Stimulated activated CD4-positive, alpha-beta T cell treated with anti-CD3 and anti-CD28 coated beads, Interleukin-1b, Interleukin-23, amount 100 ng/mL, for 24 hours (primary cell): ENCODE measurements at regions not wholly inside any gene's neighbourhood (a gene's known extent, or its start where the extent isn't known, plus 50 kb on each side); places are given as distances from the start of the nearest gene placed in this dataset.

Source experiments
- DNase-seq, 4 experiments: peaks; one replicate each; pipeline ENCODE4 v3.0.0-alpha.2; 2020; ENCODE audit warnings: low read depth in 4 of 4, low spot score in 1 of 4

DNA sequence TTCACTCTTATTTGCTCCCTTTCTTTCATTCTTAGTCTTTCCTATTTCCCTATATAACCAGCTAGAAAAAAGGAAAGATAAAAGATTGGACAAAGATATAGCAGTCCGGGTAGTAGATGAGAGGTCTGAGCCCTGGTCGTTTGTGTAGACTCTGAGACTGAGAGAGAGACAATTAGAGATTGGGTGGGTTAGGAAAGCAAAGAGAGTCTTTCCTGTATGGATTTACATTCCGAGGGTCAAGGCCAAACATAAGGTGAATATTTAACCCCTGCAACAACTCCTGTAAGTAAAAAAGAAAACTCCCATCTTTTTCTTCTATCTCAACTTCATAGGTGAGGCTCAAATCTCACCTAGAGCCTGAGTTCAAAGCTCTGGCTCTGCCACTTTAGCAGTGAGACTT, 218.0 kb upstream of the FGGY start:
- DNase-seq = no peak

DNA sequence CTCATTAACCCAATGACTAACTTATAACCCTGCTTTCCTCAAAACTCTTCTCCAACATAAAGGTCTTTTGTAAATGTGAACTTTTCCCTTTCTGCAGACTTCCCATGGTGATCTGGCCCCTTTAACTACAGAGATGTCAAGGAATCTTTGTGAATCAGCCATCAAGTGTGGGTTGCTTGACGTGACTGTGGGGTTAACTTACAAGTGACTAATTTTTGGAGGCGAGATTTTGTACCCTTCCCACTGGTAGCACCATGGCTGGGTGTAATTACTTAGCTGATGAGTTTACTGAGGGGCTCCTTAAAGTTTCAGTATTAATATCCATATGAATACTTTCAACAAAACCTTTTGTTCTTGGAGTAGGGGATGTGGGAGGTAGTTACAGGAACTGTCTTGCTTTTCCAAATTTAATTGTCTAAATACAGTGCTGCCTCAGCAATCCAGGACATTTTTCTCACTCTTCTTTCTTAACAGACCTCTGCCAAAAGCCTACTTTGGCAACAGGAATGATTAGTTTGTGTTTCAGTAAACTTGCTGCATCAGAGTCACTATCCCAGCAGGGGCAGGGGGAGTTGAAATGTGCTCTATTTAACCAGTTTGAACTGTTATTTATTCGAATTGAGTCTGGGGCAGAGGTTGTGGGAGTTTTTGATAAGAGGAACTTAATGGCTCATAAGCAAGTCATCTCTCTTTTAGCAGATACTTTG, 217.3 kb upstream of the FGGY start:
- DNase-seq = no peak

DNA sequence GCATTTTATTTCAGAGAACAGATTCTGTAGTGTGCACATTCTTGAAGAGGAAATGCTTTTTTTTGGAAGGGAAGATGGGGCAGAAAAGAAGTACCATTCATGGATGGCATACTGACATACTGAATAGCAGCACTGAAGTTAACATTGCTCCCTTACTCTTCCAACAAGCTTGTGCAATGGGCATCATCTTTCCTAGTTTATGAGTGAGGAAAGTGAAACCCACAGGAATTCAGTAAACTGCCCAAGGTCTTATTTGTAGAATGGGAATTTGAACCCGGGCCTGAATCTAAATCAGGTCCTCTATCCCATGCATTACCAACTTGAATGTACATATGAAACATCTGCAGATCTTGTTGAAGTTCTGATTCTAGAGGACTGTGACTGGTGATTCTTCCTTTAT, 215.7 kb upstream of the FGGY start:
- no peak for DNase-seq

DNA sequence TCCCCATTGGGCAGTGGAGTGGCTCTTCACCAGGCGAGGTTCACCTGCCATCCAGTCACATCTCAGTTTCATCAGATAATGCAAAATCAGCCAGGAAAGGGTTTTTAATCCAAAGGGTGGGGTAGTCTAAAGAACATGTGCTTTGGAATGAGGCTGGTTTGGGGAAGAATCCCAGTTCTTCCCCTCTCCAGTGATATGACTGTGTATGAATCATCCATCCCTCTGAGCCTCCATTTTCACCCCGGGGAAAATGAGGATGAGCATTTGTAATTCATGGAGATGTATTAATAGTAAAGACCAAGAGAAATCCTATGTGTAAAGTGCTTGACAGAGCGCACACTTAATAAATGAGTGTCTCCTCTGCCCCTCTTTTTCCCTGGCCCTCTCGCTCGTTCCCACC, 215.1 kb upstream of the FGGY start:
- DNase-seq = no peak

DNA sequence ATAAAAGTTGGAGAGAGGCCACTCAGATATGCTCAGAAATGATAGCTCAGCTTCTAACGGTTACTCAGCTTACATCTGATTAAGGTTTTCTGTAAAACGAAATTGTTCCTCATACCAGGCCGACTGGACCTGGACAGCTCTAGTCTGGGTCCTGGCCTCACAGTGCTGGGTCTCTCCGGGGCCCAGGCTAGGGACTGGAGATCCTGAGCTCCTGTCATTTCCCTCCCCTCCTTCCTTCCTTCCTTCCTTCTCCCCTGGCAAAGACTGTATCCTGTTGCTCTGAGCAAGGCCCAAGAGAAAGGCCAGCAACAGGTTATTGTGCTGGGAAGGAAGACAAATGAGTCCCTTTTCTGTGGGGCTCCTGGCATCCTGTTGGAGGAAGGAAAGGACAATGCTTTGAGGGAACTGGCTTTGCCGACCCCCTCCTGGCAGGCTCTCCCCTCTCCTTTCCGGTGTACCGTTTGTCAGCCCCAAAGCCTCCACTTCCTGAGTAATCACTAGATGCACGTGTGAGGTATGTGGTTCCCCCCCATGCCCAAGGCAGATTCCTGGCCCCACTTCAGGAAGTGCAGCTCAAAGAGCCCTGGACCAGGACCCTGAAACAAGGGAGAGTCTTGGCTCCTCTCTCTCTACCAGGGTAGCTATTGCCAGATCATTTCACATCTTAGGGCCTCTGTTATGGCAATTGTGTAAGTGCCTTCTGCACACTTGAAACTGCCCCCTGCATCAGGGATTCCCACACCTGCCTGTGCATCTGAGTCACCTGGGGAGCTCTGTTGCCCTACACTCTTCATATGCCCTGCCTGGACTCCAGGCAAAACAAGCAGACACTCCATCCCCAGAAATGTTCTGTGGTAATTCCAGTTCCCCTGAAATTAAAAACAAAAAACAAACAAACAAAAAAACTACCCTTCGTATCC, 212.7 kb upstream of the FGGY start:
- no peak for DNase-seq

DNA sequence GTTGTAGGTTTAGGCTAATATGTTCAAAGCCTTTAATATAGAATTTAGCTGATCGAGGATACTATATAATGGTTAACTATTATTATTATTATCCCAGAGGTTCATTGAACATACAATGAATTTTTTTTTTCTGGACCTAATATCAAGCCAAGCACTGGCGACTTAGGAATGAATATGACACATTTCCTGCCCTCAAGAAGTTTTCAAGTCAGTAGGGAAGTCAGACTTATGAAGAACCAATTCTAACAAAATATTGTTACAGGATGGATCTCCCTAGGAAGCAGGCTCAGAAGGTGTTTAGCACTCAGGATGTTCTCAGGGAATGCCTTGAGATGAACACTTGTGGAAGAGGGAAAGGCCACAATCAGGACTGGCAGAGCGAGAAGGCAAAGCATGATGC, 211.8 kb upstream of the FGGY start:
- no peak for DNase-seq

DNA sequence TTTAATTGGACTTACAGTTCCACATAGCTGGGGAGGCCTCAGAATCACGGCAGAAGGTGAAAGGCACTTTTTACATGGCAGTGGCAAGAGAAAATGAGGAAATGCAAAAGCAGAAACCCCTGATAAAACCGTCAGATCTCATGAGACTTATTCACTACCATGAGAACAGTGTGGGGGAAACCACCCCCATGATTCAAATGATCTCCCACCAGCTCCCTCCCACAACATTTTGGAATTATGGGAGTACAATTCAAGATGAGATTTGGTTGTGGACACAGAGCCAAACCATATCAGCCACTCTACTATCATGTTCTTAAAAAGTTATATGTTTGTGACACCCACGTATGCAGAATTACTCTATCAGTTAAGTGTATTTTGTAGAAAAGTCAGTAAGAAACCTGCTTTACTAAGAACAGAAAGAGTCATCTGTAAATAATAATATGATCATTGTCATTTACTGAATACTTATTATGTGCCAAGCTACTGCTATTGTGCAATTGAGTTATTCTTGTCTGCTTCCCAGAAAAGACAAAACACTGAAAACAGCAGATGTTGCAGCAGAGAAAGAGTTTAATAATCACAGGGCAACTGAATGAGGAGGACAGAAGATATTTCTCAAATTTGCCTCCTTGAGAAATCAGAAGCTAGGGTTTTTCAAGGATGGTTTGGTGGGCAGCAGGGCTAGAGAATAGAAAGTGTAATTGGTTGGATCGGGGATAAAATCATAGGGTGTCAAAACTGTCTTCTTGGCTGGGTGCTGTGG, 207.7 kb upstream of the FGGY start:
- no peak for DNase-seq

DNA sequence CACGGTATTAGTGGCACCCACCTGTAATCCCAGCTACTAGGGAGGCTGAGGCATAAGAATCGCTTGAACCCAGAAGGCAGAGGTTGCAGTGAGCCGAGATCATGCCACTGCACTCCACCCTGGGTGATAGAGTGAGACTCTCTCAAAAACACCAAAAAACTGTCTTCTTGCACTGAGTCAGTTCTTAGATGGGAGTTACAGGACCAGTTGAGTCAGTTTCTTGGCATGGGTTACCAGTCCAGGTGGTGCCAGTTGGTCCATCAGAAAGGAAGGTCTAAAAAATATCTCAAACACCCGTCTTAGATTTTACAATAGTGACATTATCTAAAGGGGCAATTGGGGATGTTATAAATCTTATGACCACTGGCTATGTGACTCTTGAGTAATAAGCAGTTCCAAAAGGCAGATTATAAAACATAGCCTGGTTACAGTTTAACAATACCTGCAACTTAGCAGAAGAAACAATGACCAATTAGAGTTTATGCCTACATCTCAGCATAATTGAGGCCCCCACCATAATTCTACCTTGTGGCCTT, 206.9 kb upstream of the FGGY start:
- no peak for DNase-seq

DNA sequence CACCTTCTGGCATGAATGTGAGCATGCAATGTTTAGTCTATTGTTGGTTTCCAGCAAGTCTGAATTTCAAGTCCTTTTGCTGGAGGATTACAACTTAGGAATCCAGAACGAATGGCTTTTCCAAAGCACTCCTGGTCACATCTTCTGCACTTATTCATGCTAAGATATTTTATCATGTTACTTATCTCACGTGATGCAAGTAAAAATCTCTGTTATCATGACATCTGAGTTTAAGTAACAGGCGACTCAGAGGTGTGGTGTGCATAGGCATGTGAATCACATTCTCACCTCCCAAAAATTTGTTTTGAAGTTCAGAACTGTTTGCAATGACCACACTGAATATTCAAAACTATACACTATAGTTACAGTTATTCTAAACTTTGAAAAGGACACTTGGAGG, 204.8 kb upstream of the FGGY start:
- no peak for DNase-seq

DNA sequence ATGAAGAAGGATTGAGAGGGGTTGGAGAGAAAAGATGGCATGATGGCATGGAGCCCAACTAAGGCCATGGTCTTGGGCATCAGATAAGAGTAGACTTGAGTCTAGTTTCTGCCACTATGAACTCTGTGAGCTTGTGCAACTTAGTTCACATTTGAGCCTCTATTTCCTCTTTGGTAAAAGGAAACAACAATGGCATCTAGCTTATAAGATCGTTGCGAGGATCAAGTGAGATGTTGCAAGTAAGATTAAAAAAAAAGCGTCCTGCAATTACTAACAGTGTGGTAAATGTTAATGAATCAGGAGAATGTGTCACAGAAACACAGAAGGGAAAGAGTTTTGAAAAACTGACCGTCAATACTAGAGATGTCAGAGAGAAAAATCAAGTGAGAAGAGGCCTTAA, 202.9 kb upstream of the FGGY start:
- no peak for DNase-seq

DNA sequence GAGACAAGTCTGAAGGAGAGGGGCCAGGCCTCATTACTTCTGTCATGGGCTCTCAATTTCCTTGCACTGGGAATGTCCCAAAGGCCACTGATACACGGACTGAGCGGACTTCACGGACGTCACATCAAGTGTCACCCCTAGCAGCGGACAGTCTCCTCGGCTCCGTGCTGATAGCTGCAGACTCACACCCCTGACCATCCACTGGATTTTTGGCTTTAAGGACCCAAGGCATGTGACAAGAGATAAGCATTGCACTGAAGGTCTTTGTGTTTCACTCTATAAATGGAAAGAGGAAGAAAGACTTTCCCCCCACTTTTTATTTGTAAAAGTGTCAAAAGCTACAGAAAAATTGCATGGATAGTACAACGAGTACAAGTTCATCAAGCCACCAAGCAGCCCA, 200.4 kb upstream of the FGGY start:
- no peak for DNase-seq

DNA sequence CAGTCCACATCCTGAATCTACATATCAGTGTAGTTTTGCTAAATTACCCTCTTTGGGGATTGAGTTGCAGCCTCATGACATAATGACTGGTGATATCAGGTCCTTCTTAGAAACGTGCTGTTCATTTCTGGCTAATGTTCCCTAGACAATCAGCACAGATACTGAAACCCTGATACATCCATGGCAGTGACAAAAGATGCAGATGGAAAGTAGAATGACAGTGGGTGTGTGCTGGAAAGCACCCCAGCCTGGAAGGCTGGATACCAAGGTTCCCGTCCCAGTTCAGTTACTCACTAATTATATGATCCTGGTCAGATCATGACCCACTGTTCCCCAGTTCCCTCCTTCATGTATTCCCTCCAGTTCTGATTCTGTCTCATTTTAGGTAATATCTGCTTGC, 198.2 kb upstream of the FGGY start:
- DNase-seq = no peak

DNA sequence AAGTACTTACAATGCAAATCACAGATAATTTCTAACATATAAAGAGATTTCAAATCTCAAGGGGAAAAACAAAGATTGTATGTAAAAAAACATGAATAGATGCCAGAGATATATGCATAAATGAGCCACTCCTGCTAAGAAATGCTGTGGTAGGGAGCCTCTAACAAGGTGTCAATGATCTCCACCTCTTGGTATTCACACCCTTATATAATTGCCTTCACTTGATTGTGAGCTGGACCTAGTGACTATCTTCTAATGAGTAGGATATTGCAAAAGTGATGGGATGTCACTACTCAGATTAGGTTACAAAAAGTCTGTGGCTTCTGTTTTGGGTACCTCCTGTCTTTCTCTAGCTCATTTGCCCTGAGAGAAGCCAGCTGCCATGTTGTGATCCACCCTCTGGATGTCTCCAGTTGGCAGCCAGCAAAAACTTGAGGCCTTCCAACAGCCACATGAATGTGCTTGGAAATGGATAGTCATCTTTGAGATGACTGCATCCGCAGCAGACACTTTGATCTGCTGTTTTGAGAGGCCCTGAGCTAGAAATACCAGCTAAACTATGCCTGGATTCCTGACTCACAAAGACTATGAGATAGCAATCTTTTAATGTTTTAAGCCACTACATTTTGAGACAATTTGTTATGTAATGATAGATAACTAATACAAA, 196.1 kb upstream of the FGGY start:
- DNase-seq = no peak

DNA sequence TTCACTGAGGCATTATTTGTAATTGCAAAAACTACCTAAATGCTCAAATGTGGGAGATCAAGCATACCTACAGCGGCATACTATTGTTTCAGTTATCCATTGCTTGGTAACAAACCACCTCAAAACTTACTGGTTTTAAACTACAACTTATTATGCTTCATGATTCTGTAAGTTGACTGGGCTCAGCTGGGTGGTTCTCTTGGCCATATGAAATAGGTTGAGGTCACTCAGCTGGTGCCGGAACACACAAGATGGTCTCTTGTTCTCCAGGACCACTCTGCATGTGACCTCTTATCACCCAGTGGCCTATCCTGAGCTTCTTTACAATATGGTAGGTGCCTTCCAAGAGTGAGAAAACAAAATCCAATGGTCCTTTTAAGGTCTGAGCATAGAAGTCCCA, 195.4 kb upstream of the FGGY start:
- DNase-seq = no peak

DNA sequence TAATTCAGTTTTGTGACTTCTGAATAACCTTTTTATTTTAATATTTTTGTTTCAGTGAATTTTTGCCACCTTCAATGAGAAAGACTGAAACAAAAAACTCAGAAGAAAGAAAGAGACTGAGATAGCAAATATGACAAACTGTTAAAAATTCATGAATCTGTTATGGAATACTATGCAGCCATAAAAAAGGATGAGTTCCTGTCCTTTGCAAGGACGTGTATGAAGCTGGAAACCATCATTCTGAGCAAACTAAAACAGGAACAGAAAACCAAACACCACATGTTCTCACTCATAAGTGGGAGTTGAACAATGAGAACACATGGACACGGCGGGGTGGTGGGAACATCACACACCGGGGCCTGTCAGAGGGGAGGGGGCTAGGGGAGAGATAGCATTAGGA, 193.4 kb upstream of the FGGY start:
- no peak for DNase-seq

DNA sequence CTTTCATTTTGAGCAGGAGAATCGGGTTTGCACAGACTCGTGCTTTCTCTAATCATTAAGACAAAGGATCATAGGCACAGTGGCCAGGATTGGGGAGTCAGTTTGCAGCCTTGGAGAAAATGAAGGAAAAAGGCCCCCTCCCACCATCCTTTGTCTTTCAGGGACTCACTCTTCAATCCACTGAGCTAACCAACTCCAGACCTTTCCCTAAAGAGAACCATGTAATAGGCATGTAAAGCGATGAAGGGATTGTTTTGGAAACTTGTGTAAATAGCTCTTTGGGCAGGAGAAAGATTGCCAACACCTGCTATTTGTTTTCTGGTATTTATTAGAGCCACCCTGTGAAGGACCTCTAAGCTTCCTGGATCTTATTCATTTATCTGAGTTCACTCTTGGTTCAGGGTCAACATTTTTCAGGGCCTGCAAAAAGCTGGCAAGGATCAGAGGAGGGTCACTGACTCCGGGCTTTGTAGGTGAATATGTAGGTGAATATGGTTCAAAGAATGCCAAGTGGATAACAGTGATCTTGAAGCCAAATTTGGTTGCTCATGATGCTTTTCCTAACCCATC, 192.6 kb upstream of the FGGY start:
- DNase-seq = no peak

DNA sequence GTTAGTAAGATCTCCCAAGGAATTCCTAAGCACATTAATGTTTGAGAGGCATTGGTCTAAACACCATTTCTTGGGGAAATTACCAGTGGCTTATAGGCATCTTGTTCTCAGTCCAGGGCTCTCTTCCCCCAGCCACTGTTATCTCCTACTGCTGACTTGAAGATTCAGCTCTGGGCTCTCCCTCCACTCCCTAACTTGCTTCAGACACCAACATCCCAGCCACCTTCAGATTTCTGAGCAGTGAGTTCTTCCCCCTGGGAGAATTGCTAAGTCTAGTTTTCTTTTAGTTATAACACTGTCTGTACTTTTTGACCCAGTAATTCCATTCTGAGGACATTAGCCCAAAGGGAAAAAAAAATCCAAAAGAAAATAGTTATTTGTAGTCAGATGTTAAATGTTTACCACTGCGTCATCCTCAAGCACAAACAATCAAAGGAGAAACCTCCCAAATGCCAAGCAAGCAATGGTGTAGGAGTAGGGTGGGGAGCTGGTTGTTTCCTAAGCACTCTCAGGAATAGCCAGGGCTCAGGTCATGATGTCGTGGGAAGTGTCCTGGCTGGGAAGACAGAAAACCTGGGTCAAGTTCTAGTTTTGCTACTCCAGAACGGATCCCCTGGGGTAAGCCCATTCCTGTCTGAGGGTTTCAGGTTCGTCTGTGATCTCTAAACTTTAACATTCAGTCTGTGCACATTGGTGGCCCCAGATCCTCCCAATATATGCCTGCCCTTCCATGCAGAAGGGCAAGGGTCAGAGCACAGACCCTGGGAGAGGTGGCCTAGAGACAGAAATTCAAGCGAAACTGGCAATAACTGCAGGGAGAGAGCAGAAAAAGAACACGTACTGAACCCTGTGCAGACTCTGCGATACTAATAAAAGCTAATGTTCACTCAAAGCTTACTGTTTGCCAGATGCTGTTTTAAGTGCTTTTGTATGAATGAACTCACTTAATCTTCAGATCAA, 191.1 kb upstream of the FGGY start:
- DNase-seq = no peak

DNA sequence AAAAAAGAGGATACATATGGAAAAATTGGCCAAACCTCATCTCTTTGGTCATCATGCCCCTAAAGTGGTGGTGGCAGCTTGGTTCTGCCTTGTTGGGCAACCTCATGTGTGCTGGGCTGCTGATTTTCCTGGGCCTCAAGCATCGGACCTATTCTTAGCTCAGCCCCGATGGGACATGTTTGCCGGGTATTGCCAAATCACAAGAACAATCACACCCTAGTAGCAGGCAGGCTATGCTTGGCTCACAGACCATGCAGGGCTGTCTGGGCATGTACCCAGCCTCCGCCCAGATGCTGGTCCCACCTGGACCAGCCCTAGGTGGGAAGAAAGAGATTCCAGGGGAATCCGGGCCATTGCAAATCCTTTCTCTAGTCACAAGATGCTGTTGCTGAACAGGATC, 189.4 kb upstream of the FGGY start:
- no peak for DNase-seq

DNA sequence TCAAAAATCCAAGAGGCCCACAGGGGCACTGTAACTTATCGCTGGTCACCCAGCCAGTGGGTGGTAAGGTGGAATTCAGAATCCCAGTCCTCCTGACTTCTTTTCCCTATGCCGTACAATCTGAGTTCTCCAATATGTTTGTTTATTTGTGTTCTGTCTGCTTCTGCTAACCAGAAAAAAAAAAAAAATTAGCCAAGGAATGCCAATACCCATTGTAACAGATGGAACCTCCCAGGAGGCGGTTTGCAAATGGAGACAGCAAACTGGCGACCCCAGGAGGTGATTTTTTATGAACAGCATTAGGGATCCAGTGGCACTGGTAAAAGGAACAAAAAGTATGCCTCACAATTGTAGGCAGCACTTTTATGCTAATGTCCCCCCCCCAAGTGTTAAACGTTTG, 189.0 kb upstream of the FGGY start:
- no peak for DNase-seq
